ENCODE measurements at regions not wholly inside any gene's neighbourhood (a gene's known extent, or its start where the extent isn't known, plus 50 kb on each side); places are given as distances from the start of the nearest gene placed in this dataset.
A peak's percentile ranks its signal among the peaks of the same experiment; 100 is the strongest.

DNA sequence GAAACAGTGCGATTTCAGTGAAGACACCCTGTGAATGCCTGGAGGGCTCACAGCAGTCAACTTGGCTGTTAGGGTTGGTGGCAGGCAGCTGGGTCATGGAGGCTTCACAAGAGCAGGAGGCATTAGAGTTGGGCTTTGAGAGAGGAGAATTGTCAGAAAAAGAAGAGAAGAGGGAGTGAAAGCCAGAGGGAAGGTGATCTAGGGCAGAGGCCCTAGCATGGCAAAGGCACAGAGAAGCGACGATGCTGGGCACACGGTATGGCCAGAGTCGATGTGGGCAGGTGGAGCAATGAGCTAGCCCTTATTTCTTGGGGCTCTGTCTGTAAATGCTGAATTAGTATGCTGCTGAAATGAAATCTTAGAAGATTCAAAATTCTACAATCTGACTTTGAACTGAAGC, 52.6 kb upstream of the OLFM4 start:
- no peak for DNase-seq

DNA sequence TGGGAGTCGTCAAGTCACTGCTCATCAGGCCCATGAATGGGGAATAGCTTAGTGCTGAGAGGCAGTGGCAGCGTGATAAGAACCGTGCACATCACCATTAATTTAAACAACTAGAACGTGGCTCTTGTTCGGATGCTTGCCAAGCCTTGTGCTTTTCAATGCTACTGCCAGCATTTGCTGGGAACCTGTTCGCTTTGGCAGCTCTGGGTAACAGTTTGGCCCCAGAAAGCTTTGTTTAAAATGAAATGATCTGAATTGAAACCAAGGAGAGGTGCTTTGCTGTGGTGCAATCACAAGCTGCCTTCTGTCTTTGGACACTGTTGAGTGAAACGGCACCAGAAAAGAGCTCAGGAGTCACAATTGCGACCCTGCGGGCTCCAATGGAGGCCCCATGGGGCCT, 53.5 kb upstream of the OLFM4 start:
- no peak for DNase-seq

DNA sequence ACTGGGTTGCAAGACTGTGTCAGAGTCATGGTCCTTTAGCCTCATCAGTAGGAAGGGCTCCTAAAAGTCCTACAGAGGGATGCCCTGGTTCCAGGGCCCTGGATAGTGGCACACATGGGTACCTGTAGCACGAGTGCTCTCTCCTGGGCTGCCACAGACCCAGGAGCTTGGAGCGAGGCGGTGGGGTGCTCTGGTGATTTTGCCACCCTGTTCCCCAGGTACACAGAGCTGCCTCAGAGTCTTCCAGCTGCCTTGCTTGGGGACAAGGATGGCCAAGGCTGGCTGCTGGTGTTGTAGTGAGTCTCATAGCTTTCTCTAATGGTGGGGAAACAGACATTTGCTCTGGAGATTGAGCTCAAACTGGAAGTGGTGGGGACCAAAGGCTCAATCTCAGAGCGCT, 53.9 kb upstream of the OLFM4 start:
- no peak for DNase-seq

DNA sequence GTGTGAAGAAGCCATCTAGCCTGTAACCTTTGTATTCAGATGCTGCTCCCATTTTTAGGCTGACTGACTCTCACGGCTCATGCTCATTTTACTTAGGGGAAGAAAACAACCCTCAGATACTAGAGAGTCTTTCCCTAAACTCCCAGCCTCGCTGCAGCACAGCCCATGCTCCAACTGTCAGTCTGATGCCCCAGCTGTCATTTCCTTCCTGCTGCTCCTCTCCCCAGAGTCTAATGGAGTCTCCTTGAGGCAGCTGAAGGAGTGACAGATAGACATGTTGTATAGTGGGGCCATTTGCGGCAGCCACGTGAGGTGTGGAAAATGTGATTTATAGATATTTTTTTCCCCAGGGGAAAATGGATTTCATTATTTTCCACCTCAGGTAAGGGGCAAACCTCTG, 59.2 kb upstream of the OLFM4 start:
- no peak for DNase-seq

DNA sequence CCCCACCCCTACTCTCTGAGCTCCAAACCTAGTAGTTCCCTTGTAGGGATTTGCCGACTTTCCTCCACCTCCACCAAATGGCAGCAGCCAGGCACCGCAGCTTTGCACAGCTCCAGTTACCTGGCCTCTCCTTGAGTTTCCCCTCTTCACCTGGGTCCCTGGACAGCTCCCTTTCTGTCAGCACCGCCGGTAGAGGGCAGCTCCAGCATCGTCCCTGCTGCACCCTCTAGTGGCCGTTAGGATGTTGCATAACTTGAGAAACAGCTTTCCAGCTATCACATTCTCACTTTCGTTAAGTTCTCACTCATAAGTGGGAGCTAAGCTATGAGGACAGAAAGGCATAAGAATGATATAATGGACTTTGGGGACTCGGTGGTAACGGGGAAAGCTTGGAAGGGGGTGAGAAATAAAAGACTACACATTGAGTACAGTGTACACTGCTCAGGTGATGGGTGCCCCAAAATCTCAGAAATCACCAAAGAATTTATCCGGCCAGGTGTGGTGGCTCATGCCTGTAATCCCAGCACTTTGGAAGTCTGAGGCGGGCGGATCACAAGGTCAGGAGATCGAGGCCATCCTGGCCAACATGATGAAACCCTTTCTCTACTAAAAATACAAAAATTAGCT, 60.4 kb upstream of the OLFM4 start:
- DNase-seq = peak; percentile 84

DNA sequence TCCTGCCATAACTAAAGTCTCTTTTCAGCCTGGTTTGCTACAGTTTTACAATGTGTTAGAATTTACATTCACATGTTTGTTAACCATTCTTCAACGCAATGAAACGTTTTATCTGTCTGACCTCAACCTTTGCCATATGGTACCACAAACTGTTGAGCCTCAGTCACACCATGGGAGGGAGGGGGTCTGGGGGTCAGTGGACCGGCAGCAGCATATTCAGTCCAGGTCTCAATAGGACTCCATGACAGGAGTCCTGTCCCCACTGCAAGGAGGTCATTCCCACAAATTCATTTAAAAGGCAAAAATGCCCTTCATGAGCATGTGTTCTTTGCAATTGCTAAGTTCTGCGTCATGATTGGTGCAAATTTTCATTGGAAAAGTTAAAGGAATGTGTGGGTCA, 66.6 kb upstream of the OLFM4 start:
- DNase-seq = no peak

GRCh38 chr13:52961256-52961910, 67.2 kb upstream of the OLFM4 start:
- DNase-seq = no peak

DNA sequence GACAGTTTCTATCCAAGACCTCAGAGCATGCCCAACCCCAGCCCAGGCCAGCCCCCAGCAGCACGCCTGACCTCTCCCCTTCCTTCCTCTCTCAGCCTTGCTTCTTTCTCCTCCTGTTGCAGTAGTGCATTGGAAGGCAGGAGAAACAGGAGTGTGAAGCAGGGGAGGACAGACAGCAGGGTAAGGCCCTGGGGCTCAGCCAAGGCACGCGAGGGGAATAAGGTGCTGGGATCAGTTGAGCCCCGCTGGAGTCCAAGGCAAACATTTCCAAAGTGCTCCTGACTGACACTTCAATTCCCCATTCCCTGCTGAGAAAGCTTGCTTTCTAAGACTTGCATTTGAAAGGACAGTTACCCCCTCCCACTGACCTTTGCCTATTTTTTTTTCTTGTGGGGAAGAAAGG, 73.1 kb upstream of the OLFM4 start:
- no peak for DNase-seq

DNA sequence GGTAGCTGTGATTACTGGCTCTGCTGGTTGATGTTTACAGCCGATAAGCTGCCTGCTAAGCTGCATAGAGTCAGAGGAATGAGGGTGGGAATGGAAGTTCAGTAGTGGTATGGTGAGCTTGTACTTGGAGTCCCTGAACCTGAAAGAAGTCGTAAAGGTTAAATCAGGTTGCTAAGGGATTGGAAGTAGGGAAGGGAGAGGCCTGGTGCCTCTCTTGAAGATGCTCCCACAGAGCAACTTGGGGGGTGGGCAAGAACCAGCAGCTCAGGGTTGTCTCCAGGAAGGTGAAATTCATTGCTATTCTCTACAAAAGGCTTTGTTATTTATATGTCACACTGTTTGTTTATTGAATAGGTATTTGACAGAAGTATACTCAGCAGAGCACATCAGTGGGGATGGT, 73.8 kb upstream of the OLFM4 start:
- DNase-seq = no peak

- DNase-seq = no peak
These were observed 78.1 kb upstream of the OLFM4 start for GRCh38 chr13:52950436-52950956.

DNA sequence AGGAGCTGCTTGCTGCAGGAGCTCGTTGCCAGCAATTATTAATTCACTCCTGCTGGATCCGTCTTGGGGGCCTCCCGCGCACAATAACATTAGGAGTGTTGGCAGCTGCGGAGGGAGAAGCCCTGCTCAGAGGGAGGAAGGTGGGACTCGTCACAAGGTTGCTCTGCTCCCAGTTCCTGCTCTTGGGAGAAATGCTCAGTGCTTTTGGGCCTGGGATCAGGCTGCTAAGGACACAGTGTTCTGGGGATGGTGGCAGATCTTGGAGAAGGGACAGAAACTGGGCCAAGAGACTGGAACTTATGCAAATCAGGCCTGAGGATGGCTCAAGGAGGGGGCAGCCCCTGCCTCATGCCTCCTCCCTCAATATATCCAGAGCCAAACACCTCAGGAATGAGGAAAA, 78.9 kb upstream of the OLFM4 start:
- no peak for DNase-seq

DNA sequence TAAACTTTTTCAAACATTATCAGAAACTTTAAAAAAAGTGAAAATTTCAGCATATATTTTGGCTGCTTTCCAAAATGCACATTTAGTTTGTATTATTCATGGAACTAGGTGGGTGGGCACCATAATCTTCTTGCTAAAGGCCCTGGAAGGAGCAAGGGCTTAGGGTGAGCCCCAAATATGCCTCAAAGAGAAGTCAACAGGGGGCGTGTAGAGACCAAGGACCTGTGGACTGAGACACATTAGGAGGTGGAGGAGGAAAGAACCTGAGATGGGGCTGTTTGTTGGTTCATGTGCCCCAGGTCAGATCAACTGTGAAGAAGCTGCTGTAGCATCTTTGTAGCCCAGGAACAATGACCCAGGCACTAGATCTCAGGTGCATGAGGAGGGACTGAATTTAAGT, 79.6 kb upstream of the OLFM4 start:
- no peak for DNase-seq

- DNase-seq = no peak
These were observed 80.7 kb upstream of the OLFM4 start for GRCh38 chr13:52947921-52948373.

GRCh38 chr13:52945348-52945747, 83.3 kb upstream of the OLFM4 start:
- DNase-seq = no peak

DNA sequence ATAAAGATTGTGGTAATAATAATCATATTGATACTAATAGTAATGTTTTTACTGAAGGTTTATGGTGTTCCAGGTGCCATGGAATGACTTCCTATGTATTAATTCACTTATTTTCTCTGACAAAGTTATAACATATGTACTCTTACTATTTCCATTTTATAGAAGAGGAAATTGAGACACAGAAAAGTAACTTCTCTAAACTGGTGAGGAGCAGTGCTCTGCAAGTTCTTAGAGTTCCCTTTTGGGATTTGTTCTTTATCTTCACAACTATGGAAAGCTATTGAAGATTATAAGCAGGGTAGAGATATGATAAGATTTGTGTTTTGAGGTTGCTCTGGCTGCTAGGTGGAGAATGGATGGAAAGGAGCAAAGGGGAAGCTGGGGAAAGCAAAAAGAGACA, 83.9 kb upstream of the OLFM4 start:
- DNase-seq = no peak

DNA sequence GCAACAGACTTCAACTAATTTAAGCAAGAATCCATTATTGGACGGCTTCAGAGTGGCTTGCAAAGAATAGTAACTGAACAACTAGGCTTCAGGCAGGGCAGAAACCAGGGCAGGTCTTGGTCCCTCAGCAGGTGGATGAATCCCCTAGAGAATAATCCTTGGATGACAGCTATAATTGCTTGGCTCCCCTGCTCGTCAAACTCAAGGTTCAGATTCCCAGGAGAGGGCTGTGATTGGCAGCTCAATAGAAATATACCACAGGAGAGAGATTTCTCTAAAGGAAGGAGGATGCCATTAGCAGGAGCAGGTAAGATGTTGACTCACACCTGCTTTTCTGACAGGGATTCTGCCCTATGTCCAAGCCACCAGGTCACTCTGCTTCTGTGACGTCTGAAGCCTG, 89.6 kb upstream of the PCDH8 start:
- no peak for DNase-seq

- DNase-seq = no peak
These were observed 88.4 kb upstream of the PCDH8 start for GRCh38 chr13:52936806-52937205.

GRCh38 chr13:52934258-52934657, 85.8 kb upstream of the PCDH8 start:
- DNase-seq = no peak

DNA sequence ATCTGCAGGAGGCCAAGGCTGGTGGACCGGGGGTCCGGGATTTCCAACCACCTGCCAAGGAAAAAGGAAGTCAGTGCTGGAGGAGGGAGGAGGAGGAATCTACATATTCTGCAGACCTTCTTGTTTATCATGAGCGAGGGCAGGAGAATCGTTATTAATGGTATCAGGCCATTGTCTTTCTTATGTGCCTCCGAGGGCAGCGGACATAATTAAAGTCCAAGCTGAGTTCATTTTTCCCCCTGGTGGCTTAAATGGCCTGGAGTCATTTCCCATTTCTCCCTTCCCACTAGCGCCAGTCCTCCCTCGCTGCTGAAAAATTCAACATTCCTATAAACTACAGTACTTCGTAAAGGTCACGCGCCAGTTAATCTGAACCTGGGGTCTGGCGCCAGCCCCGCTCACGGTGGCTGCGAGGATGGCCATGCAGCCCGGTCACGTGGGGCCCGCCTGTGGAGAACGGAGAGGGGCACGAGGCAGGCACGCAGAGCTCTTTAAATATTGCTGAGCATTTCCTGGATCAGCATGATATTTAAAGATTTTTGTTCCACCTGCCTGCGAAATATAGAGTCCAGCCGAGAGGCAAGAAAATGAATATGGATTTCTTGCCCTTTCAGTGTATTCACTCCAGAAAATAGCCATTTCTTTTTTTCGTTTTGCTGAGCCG, 85.2 kb upstream of the PCDH8 start:
- no peak for DNase-seq

- DNase-seq = no peak
These were observed 84.7 kb upstream of the PCDH8 start for GRCh38 chr13:52933099-52933498.

DNA sequence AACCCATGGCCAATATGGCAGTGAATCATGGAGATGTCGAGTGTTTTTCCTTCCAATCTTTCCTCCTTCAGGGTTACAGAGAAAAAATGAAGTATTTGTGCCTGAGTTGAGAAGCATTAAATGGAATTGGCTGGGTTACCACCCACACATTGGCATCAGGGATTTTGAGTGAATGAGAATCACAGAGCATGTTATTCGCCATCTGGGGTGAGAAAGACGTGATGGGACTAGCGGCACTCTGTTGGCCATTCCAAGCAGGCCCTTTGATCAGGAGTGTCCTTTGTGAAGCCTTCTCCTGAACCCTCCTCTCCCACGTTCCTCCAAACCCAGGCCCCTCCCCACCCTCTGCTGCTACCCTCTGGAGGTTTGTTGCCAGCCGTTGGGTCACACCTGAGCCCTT, 84.2 kb upstream of the PCDH8 start:
- DNase-seq = no peak

DNA sequence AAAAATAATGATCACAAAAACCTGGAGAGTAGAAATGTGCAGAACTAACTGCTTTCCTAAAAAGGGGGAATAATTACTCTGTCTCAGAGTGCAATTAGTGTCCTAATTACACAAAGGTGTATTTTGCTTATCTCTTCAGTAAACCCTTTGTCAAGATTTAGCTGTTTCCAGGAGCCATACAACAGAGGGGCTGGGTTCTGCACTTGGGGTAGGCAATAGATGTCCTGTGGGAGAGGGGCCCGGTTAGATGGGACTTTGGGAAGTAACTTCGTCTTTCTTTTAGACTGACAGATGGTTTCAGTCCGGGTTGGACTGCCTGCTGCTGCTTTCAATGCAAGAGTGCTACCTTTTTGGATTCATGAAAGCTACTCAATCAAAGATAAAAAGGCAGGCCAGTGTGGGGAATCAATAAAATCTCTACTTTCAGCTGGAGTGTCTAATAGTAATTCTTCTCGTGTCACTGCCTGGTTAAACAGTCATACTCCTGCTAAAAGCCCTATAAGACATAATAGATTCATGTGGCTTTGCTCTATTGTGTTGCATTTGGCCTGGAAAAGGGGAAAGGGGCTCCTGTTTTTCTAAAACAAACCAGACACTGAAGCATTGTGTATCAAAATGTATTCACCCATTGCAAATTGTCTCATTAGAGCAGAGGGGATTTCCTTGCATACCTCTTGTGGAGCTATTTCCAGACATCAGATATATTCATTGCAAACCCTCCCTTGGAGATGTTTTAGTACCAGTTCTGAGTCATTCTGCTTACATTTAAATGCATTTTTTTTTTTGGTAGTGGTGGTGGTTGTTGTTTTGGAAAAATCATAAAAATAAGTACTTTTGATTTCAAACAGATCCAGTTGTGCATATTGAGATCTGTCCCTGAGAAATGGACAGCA, 83.3 kb upstream of the PCDH8 start:
- DNase-seq = no peak

DNA sequence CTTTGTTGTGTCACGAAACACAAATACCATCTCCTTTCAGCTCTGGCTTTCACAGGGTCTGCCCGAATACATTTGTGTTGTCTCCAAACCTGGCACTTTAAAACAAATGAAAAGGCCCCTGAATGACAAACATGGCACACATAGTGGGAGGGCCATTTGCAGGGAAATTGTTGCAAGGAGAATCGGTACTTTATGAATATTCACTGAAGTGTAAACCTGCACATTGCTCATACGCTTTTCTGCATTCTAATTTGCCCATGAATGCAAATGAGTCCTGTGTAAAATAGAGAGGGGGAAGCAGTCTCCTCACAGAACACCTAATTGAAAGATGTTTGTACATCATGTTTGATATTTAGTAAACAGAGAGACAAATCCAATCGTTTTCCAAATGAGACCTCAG, 82.7 kb upstream of the PCDH8 start:
- no peak for DNase-seq

Measured in activated effector memory CD4-positive, alpha-beta T cell treated with anti-CD3 and anti-CD28 coated beads, Interleukin-2, amount 50 U/mL, for 16 hours (primary cell).